ENCODE measurements at regions not wholly inside any gene's neighbourhood (a gene's known extent, or its start where the extent isn't known, plus 50 kb on each side); places are given as distances from the start of the nearest gene placed in this dataset.
"Not testable (repeated sequence)": the region's sequence is repeated elsewhere in the genome, so short reads cannot be mapped to it uniquely, and the experiment has no call there.

GRCh38 chr10:33067917-33068316 lies 109.9 kb upstream of the ITGB1 start:
- no peak for DNase-seq (ENCODE audit: low read depth in 2 of 2)

- no peak for DNase-seq (ENCODE audit: low read depth in 2 of 2)
These were observed 109.5 kb upstream of the ITGB1 start for GRCh38 chr10:33067481-33067880.

- no peak for DNase-seq (ENCODE audit: low read depth in 2 of 2)
These were observed 108.7 kb upstream of the ITGB1 start for GRCh38 chr10:33066558-33067236.

GRCh38 chr10:33065111-33065510 lies 107.1 kb upstream of the ITGB1 start:
- no peak for DNase-seq (ENCODE audit: low read depth in 2 of 2)

- DNase-seq (ENCODE audit: low read depth in 2 of 2): no peak
These were observed 106.7 kb upstream of the ITGB1 start for GRCh38 chr10:33064706-33065105.

- no peak for DNase-seq (ENCODE audit: low read depth in 2 of 2)
These were observed 99.6 kb upstream of the ITGB1 start for GRCh38 chr10:33057620-33058019.

- DNase-seq (ENCODE audit: low read depth in 2 of 2): no peak
These were observed 99.0 kb upstream of the ITGB1 start for GRCh38 chr10:33056828-33057596.

GRCh38 chr10:33055625-33056024 lies 97.6 kb upstream of the ITGB1 start:
- DNase-seq (ENCODE audit: low read depth in 2 of 2): no peak

- DNase-seq (ENCODE audit: low read depth in 2 of 2): no peak
These were observed 95.1 kb upstream of the ITGB1 start for GRCh38 chr10:33052915-33053810.

GRCh38 chr10:33052263-33052875 lies 94.3 kb upstream of the ITGB1 start:
- DNase-seq (ENCODE audit: low read depth in 2 of 2): no peak

- not testable (repeated sequence) for DNase-seq (ENCODE audit: low read depth in 2 of 2)
These were observed 92.2 kb upstream of the ITGB1 start for GRCh38 chr10:33049963-33050920.

GRCh38 chr10:33048223-33048622 lies 90.2 kb upstream of the ITGB1 start:
- no peak for DNase-seq (ENCODE audit: low read depth in 2 of 2)

- DNase-seq (ENCODE audit: low read depth in 2 of 2): no peak
These were observed 89.6 kb upstream of the ITGB1 start for GRCh38 chr10:33047655-33048054.

- DNase-seq (ENCODE audit: low read depth in 2 of 2): no peak
These were observed 88.8 kb upstream of the ITGB1 start for GRCh38 chr10:33046792-33047191.

GRCh38 chr10:33045421-33045820 lies 87.4 kb upstream of the ITGB1 start:
- no peak for DNase-seq (ENCODE audit: low read depth in 2 of 2)

GRCh38 chr10:33042565-33042964 lies 84.5 kb upstream of the ITGB1 start:
- DNase-seq (ENCODE audit: low read depth in 2 of 2): no peak

- DNase-seq (ENCODE audit: low read depth in 2 of 2): no peak
These were observed 83.9 kb upstream of the ITGB1 start for GRCh38 chr10:33041783-33042437.

- no peak for DNase-seq (ENCODE audit: low read depth in 2 of 2)
These were observed 82.4 kb upstream of the ITGB1 start for GRCh38 chr10:33040436-33040835.

- no peak for DNase-seq (ENCODE audit: low read depth in 2 of 2)
These were observed 81.2 kb upstream of the ITGB1 start for GRCh38 chr10:33039181-33039580.

GRCh38 chr10:33038672-33039071 lies 80.6 kb upstream of the ITGB1 start:
- no peak for DNase-seq (ENCODE audit: low read depth in 2 of 2)

All from stimulated activated CD8-positive, alpha-beta memory T cell treated with anti-CD3 and anti-CD28 coated beads, Interleukin-7, amount 100 ng/mL, for 1 hour (primary cell).